HG03571 (cell line): ENCODE measurements at regions not wholly inside any gene's neighbourhood (a gene's known extent, or its start where the extent isn't known, plus 50 kb on each side); places are given as distances from the start of the nearest gene placed in this dataset.

ENCODE experiments used
- ATAC-seq: cut with Tn5 transposase; IDR thresholded peaks from one replicate; pipeline ENCODE4 v1.9.1; 2021; ENCODE audit not compliant: unreplicated experiment

DNA sequence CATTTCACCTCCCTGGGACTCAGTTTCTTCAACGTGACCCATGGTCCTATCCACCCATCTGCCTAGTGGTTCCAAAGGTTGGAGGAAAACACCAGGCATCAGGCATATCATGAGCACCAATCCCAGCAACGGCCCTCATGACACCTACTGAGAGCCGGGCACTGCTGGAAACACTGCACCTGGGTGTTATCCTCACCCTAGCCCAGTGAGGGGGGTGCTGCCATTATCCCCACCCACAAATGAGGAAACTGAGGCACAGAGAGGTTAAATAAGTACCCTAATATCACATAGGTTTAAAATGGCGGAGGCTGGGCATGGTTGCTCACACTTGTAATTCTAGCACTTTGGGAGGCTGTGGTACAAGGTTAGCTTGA is 206.9 kb downstream of the MATN1 start:
- no peak for ATAC-seq

DNA sequence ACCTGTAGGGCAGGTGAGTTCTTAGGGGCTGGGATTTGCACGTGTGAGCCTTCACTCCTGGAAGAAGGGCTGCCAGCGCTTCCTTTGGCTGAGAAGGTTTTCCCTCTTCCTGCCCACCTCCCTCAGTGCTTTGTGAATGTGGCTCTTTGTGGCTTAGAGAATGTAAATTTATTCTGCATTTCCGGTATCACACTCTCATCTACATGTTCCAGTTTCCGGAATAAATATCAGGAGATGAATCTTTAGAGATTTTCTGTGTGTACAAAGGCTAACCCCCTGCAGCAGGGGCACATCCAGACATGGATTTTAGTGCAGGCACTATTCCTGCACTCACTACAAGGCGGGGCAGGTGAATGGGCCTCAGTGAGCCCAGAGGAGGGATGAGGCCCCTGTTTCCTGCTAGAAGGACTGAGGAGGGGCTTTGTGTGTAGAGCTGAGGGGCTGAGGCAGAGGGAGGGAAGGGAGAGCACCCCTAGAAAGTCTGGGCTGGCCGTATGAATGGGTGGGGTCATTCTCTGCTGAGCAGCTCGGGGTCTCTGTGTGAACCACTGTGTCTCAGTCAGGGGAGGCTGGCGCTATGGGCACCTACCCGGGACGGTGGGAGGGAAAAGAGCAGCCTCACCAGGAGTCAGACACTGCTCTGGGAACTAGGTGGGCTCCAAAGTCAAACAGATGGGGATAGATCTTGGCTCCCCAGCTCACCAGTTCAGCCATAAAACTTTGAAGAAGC is 207.5 kb downstream of the MATN1 start:
- ATAC-seq, result no peak

DNA sequence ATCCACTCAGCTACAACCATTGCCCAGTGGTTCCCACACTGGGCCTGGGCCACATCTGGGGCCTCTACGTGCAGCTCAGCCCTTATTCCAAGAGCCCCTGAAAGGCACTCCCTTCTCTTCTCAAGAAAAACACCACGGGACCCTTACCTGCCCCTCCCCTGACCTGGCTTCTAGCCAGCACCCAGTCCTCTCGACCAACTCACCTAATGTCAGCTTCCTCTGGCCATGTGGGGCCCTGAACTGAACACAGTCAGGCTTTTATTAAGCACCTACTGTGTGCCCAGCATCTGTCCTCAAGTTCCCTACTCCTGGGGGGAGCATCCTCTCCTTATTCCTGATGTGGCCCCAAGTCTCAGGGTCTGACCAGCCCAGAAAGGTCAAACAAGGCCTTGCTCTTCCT is 208.4 kb downstream of the MATN1 start:
- no peak for ATAC-seq

- no peak for ATAC-seq
Observed at GRCh38 chr1:30514137-30514654, 209.2 kb downstream of the MATN1 start.

DNA sequence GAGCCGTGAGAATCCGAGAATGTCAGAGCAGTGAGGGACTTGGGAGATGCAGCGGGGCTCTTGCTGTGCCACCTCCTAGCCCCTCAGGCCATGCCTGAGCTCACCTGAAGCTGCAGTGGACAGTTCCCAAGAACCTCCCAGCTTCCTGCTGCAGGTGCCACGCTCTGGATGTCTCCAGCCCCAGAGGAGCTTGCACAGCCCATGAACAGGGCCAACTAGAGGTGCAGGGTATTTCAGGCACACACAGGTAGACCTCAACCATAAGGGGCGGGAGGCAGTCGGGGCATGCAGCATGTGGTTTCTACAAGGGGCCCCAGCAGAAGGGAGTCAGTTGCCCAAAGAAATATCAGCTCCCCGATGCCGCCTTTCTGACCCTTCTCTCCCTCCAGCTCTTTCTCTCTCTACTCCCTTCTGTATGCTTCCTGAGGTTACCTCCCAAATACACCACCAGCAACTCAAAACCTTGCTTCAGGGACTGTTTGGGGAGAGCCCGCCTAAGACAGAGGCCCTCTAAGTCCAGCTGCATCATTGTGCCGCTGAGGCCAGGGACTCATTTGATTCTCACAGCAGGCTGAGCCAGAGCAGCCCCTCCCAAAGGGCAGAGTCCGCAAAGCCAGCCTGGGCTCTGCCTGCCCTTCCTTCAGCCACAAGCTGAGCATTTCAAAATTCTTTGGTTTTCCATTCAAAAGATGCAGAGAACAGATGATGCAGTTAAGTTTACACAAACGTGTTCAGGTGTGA is 209.8 kb downstream of the MATN1 start:
- no peak for ATAC-seq

GRCh38 chr1:30512914-30513265 is 210.5 kb downstream of the MATN1 start:
- ATAC-seq, result no peak

GRCh38 chr1:30511991-30512913 is 211.1 kb downstream of the MATN1 start:
- ATAC-seq, result no peak

DNA sequence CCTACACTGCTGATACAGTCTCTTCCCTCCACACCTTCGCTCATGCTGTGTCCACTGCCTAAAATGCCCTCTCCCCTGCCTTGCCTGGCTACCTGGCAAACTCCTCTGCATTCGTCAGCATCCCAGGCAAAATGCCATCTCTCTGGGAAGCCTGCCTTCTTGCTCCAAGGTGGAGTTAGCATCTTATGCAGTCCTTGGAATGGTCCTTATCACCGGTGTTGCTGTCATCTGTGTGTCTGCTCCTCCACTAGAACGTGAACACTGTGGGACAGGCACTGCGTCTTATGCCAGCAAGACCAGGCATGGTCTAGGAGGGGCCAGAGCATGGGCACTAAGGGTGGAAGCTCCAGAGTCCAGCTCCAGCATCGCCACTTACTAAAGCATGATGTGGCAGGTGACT is 211.8 kb downstream of the MATN1 start:
- ATAC-seq, result no peak

GRCh38 chr1:30511106-30511505 is 212.3 kb downstream of the MATN1 start:
- no peak for ATAC-seq

GRCh38 chr1:30509670-30510069 is 213.7 kb downstream of the MATN1 start:
- ATAC-seq, result no peak

GRCh38 chr1:30508611-30509010 is 214.8 kb downstream of the MATN1 start:
- no peak for ATAC-seq

- no peak for ATAC-seq
Observed at GRCh38 chr1:30508175-30508448, 215.3 kb downstream of the MATN1 start.

- no peak for ATAC-seq
Observed at GRCh38 chr1:30507401-30508174, 215.8 kb downstream of the MATN1 start.

- ATAC-seq, result no peak
Observed at GRCh38 chr1:30507016-30507312, 216.4 kb downstream of the MATN1 start.

DNA sequence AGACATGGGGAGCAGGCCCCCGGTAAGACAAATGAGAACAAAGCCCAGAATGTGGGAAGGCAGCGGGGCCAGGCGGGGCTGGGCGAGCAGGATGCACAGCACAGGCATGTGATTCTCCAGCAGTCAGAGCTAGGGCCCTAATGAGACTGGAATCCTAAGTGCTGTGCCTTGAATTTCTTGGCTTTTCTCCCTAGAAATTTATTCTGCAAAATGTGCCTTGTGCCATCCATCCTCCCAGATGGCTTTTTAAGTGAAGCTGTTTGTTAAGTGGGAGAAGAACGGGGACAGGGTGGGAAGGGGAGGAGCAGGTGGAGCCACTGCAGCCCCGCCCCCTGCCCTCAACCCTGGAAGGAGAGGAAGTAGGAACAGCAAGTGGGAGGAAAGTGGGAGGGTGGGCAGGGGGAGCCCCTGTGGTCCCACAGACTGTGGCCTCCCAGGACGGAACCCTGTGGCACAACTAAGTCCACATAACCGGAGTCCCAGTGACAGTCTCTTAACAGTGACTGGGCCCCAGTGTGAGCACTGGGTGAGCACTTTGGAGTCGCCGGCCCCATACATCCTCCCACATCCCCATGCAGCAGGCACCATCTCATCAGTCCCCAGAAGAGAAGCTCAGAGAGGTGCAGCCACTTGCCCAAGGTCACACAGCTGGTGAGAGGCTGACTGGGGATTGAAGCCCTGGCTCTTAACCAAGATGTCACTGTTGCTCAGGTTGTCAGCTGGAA is 216.9 kb downstream of the MATN1 start:
- no peak for ATAC-seq

DNA sequence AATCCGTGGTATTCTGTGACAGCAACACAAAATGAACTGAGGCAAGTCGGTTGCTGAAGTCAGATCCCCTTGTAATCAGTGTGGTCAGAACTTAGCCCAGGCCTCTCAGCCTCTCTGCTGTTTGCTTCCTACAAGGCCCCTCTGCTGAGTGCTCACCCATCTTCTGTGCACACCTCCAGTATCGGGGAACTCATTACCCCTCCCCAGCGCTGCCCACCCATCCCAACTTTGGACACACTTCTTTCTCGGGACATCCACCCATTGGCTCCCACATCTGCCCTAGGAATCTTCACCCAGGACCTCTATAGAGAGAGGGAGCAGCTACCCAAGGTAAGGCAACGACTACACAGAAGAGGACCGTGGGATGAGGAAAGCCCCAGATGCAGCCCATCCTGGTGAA is 217.5 kb downstream of the MATN1 start:
- no peak for ATAC-seq

DNA sequence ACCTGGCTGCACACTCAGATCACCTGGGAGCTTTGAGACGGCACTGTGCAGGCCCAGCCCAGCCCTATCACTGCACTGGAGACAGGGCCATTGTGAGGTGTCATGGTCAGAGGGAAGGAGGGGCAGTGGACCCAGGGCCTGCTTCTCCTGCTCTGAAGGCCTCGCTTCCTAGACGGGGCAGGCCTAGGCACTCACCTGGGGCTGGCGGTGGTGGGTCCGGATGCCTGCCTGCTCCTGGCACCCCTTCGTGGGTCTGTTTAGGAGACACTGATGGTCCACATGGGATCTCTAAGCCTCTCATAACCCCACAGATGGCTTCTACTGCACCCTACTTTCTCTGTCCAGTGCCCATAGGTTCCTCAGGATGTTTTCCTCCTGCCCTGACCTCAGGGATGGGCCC is 230.9 kb downstream of the MATN1 start:
- ATAC-seq, result no peak

DNA sequence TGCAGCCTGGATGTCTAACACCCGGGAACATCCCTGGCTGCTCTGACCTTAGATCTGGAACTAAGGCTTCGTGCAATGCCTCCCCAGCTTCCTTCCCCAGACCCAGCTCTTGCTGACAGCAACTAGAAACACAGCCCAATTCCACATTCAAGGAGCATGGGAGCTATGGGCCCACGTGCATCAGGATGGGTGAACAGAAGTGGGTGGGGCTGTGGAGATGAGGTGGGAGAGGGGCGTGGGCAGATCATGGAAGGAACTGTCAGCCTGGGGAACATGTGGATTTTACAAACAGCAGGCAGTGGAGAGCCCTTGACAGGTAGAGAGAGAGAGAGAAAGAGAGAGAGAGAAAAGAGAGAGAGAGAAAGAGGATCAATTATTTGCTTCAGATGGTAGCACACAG is 231.6 kb downstream of the MATN1 start:
- ATAC-seq, result no peak

GRCh38 chr1:30490554-30491053 is 232.8 kb downstream of the MATN1 start:
- no peak for ATAC-seq

DNA sequence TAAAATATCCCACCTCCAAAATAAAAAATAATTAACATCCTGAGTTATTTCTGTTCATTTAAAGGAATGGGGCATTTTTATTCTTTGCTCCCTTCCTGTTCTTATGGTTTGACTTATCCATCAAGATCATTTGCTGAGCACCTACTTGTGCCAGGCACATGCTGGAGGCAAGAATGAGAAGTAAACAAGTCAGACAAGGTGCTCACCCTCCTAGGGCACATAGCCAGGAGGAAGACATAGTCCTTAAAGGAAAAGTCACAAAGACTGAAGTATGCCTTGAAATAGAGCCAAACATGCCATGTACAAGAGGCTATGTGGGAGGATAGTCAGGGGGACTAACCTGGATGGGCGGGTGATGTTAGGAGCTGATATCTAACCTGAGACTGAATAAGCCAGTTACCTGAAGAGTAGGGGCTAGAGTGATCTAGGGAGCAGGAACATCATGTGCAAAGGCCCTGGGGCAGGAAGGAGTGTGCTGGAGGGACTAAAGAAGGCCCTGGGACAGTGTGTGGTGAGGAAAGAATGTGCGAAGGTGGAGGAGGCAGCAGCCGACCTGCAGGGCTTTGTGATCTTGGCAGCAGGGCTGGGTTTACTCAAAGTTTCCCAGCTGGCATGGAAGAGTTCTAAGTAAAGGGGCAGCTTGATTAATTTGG is 233.5 kb downstream of the MATN1 start:
- ATAC-seq, result no peak
